Lower lobe of right lung (tissue), 2 donors: ENCODE measurements at regions not wholly inside any gene's neighbourhood (a gene's known extent, or its start where the extent isn't known, plus 50 kb on each side); places are given as distances from the start of the nearest gene placed in this dataset.
A peak's percentile ranks its signal among the peaks of the same experiment; 100 is the strongest.
"Not testable (repeated sequence)": the region's sequence is repeated elsewhere in the genome, so short reads cannot be mapped to it uniquely, and the experiment has no call there.

Source experiments
- ATAC-seq, 2 donors: fragments of 200-7000 bp; cut with Tn5 transposase; one replicate each; pipeline ENCODE4 v1.9.1; 2020 to 2022; ENCODE audit warnings: mild to moderate bottlenecking in 2 of 2, moderate library complexity in 2 of 2
- DNase-seq: peaks from one replicate; pipeline ENCODE4 v3.0.0-alpha.2; 2020
- H3K27ac ChIP-seq: fragments of 200-600 bp; one replicate; pipeline ENCODE4 v1.8.0; 2022
- H3K27me3 ChIP-seq: fragments of 200-600 bp; one replicate; pipeline ENCODE4 v1.8.0; 2022; ENCODE audit warnings: low read depth
- H3K36me3 ChIP-seq: fragments of 200-600 bp; one replicate; pipeline ENCODE4 v1.8.0; 2022; ENCODE audit warnings: mild to moderate bottlenecking
- H3K4me1 ChIP-seq: fragments of 200-600 bp; one replicate; pipeline ENCODE4 v1.8.0; 2022
- H3K4me3 ChIP-seq: fragments of 200-600 bp; one replicate; pipeline ENCODE4 v1.8.0; 2022; ENCODE audit warnings: mild to moderate bottlenecking
- H3K9me3 ChIP-seq: fragments of 200-600 bp; one replicate; pipeline ENCODE4 v1.8.0; 2022
- CTCF ChIP-seq: fragments of 200-600 bp; IDR thresholded peaks from one replicate; pipeline ENCODE4 v1.8.0; 2022; ENCODE audit warnings: antibody characterized with exemption, mild to moderate bottlenecking
- intact Hi-C: fragments of 100-400 bp; cut with DNase I; formaldehyde crosslinking; loops from one replicate; pipeline ENCODE4 v1.11.0; 2022
- donor health status: DM: no; HTN: yes; CAD: no; lungs with severe emphysema.

DNA sequence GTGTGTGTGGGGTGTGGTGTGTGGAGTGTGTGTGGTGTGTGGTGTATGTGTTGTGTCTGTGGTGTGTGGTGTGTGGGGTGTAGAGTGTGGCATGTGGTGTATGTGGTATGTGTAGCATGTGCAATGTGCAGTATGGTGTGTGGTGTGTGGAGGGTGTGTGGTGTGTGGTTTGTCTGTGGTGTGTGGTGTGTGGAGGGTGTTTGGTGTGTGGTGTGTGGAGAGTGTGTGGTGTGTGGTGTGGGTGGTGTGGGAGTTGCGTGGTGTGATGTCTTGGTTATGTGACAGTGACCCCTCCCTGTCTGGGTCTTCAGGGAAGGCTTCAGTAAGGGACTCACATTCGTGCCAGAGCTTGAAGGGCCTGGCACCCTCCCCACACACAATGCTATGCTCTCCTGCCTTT, 718.2 kb upstream of the SOX11 start:
- ATAC-seq (peak; percentile 57 to 81), DNase-seq (no peak)
- intact Hi-C loops: no loop called here
- TF ChIP-seq CTCF: no peak
- no peaks in the 10 kb centered on the region for H3K4me1 ChIP-seq
- no peaks in the 10 kb centered on the region for H3K36me3 ChIP-seq
- H3K9me3 ChIP-seq: no peaks in the 10 kb centered on the region
- H3K27ac ChIP-seq: no peak overlapping the region
- H3K4me3 ChIP-seq: no peak overlapping the region
- H3K27me3 ChIP-seq: no peaks in the 10 kb centered on the region

GRCh38 chr2:4976407-4976806, 715.8 kb upstream of the SOX11 start:
- Histone ChIP-seq H3K27me3 (no peaks in the 10 kb centered on the region), H3K36me3 (no peaks in the 10 kb centered on the region), H3K4me1 (no peaks in the 10 kb centered on the region), H3K27ac (no peak overlapping the region), H3K4me3 (no peak overlapping the region), H3K9me3 (no peaks in the 10 kb centered on the region)
- no peak for TF ChIP-seq CTCF
- intact Hi-C loops: no loop called here
- DNase-seq (no peak), ATAC-seq (no peak)

DNA sequence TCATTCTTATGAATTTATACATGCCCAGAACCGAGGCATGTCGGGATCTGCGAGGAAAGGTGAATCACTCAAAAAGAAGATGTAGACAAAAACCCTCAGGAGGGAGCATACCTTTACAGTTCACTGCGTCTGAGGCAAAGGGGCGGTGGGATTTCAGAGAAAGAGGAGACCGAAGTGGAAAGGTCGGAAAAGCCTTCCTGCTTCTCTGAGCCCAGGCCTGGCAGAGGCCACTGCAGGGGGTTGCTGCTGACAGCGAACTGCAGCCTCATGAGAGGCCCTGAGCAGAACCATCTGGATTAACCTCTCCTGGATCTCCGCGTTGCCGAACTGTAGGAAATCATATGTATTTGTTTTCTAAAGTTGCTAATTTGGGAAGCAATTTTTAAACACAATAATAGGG, 713.1 kb upstream of the SOX11 start:
- Histone ChIP-seq H3K9me3 (no peaks in the 10 kb centered on the region), H3K36me3 (no peaks in the 10 kb centered on the region), H3K4me3 (no peak overlapping the region), H3K4me1 (no peaks in the 10 kb centered on the region), H3K27me3 (no peaks in the 10 kb centered on the region), H3K27ac (no peak overlapping the region)
- no peak for TF ChIP-seq CTCF
- ATAC-seq (no peak), DNase-seq (no peak)
- intact Hi-C loops: no loop called here

GRCh38 chr2:4980995-4981394, 711.2 kb upstream of the SOX11 start:
- TF ChIP-seq CTCF: no peak
- intact Hi-C loops: no loop called here
- Histone ChIP-seq H3K9me3 (no peaks in the 10 kb centered on the region), H3K4me3 (no peak overlapping the region), H3K36me3 (no peaks in the 10 kb centered on the region), H3K4me1 (no peaks in the 10 kb centered on the region), H3K27ac (no peak overlapping the region), H3K27me3 (no peaks in the 10 kb centered on the region)
- no peak for DNase-seq
- no peak for ATAC-seq

GRCh38 chr2:4981802-4982409, 710.3 kb upstream of the SOX11 start:
- ATAC-seq (no peak), DNase-seq (no peak)
- Histone ChIP-seq H3K27me3 (no peaks in the 10 kb centered on the region), H3K4me1 (no peaks in the 10 kb centered on the region), H3K9me3 (no peaks in the 10 kb centered on the region), H3K36me3 (no peaks in the 10 kb centered on the region), H3K4me3 (no peak overlapping the region), H3K27ac (no peak overlapping the region)
- intact Hi-C loops: no loop called here
- TF ChIP-seq CTCF: no peak

- ATAC-seq, intact Hi-C loops, H3K36me3 ChIP-seq, H3K4me3 ChIP-seq, DNase-seq, H3K4me1 ChIP-seq, H3K27ac ChIP-seq, H3K9me3 ChIP-seq, H3K27me3 ChIP-seq: not testable (repeated sequence)
Measured at GRCh38 chr2:4988444-4988843, 703.7 kb upstream of the SOX11 start.
